ENCODE measurements at regions not wholly inside any gene's neighbourhood (a gene's known extent, or its start where the extent isn't known, plus 50 kb on each side); places are given as distances from the start of the nearest gene placed in this dataset.

- no peak for TF ChIP-seq POLR2A (IDR thresholded peaks at IDR 0.05; ENCODE audit: low read depth, low read length)
- no peak for TF ChIP-seq TAF1 (IDR thresholded peaks at IDR 0.05; ENCODE audit: borderline replicate concordance, low read depth, low read length)
- no peak for TF ChIP-seq POLR2AphosphoS5 (IDR thresholded peaks at IDR 0.05; ENCODE audit: low read depth, low read length)
These were observed 87.0 kb upstream of the TBCA start for GRCh38 chr5:77863181-77863580.

All from GM12892 (cell line).